ACC112 (cell line): ENCODE measurements at regions not wholly inside any gene's neighbourhood (a gene's known extent, or its start where the extent isn't known, plus 50 kb on each side); places are given as distances from the start of the nearest gene placed in this dataset.

Source experiments
- H2AFZ ChIP-seq: fragments of 200-600 bp; sonication (generic); one replicate; pipeline ENCODE4 v1.6.0; 2017; ENCODE audit warnings: antibody characterized with exemption, low read length; ENCODE audit not compliant: unreplicated experiment
- H3K27ac ChIP-seq: fragments of 200-600 bp; sonication (generic); 2 replicates; pipeline ENCODE4 v1.5.1; 2014; ENCODE audit warnings: low read depth, mild to moderate bottlenecking, antibody characterized with exemption, low read length, moderate library complexity
- H3K27me3 ChIP-seq: fragments of 200-600 bp; sonication (generic); 2 replicates; pipeline ENCODE4 v1.6.1; 2014; ENCODE audit warnings: mild to moderate bottlenecking, antibody characterized with exemption, low read length, moderate library complexity, mixed read lengths; ENCODE audit not compliant: insufficient read depth
- H3K36me3 ChIP-seq: fragments of 200-600 bp; sonication (generic); 2 replicates; pipeline ENCODE4 v1.6.1; 2016; ENCODE audit warnings: mild to moderate bottlenecking, antibody characterized with exemption, low read length, moderate library complexity, mixed read lengths; ENCODE audit not compliant: insufficient read depth
- H3K4me1 ChIP-seq: fragments of 200-600 bp; sonication (generic); one replicate; pipeline ENCODE4 v1.6.1; 2016; ENCODE audit warnings: low read length, mixed read lengths; ENCODE audit not compliant: insufficient read depth, unreplicated experiment, control insufficient read depth
- H3K4me3 ChIP-seq: fragments of 200-600 bp; sonication (generic); 2 replicates; pipeline ENCODE4 v1.5.1; 2014; ENCODE audit warnings: mild to moderate bottlenecking, low read depth, low read length
- H3K79me2 ChIP-seq: fragments of 200-600 bp; sonication (generic); one replicate; pipeline ENCODE4 v1.6.0; 2016; ENCODE audit warnings: low read length; ENCODE audit not compliant: control insufficient read depth, unreplicated experiment, insufficient read depth

- Histone ChIP-seq H2AFZ (no peak overlapping the region), H3K36me3 (no peaks in the 10 kb centered on the region), H3K79me2 (no peaks in the 10 kb centered on the region)
Observed at GRCh38 chr12:76223869-76224268, 124.3 kb downstream of the BBS10 start.

GRCh38 chr12:76220980-76221379 lies 127.2 kb downstream of the BBS10 start:
- Histone ChIP-seq H3K4me3 (no peak overlapping the region), H3K79me2 (no peaks in the 10 kb centered on the region), H2AFZ (peak overlapping the region; percentile 33), H3K36me3 (no peaks in the 10 kb centered on the region), H3K27ac (no peak overlapping the region), H3K27me3 (no peaks in the 10 kb centered on the region), H3K4me1 (peaks cover 11% of the 10 kb centered on the region)

More at GRCh38 chr12:76223869-76224268, 124.3 kb downstream of the BBS10 start:
- H3K4me3 ChIP-seq, result no peak overlapping the region
- peaks cover 23% of the 10 kb centered on the region for H3K4me1 ChIP-seq
- no peaks in the 10 kb centered on the region for H3K27me3 ChIP-seq
- H3K27ac ChIP-seq, result no peak overlapping the region

- H3K27me3 ChIP-seq, result no peaks in the 10 kb centered on the region
- H3K36me3 ChIP-seq, result no peaks in the 10 kb centered on the region
- peaks cover 10% of the 10 kb centered on the region for H3K4me1 ChIP-seq
- no peak overlapping the region for H3K4me3 ChIP-seq
- H3K79me2 ChIP-seq, result no peaks in the 10 kb centered on the region
- no peak overlapping the region for H3K27ac ChIP-seq
- H2AFZ ChIP-seq, result no peak overlapping the region
Observed at GRCh38 chr12:76219806-76220205, 128.4 kb downstream of the BBS10 start.

- peaks cover 4% of the 10 kb centered on the region for H3K4me1 ChIP-seq
- no peaks in the 10 kb centered on the region for H3K36me3 ChIP-seq
- H3K27ac ChIP-seq, result no peak overlapping the region
- H2AFZ ChIP-seq, result no peak overlapping the region
- H3K27me3 ChIP-seq, result no peaks in the 10 kb centered on the region
- H3K4me3 ChIP-seq, result no peak overlapping the region
- no peaks in the 10 kb centered on the region for H3K79me2 ChIP-seq
Observed at GRCh38 chr12:76216585-76217472, 131.4 kb downstream of the BBS10 start.

- H3K27ac ChIP-seq, result no peak overlapping the region
- H3K4me3 ChIP-seq, result no peak overlapping the region
- no peaks in the 10 kb centered on the region for H3K27me3 ChIP-seq
- no peaks in the 10 kb centered on the region for H3K36me3 ChIP-seq
- H3K4me1 ChIP-seq, result no peaks in the 10 kb centered on the region
- no peaks in the 10 kb centered on the region for H3K79me2 ChIP-seq
- H2AFZ ChIP-seq, result no peak overlapping the region
Observed at GRCh38 chr12:76208129-76208528, 123.6 kb upstream of the NAP1L1 start.

GRCh38 chr12:76206677-76207072 lies 122.2 kb upstream of the NAP1L1 start:
- no peaks in the 10 kb centered on the region for H3K36me3 ChIP-seq
- H3K4me3 ChIP-seq, result no peak overlapping the region
- no peak overlapping the region for H3K27ac ChIP-seq
- no peaks in the 10 kb centered on the region for H3K79me2 ChIP-seq
- H2AFZ ChIP-seq, result no peak overlapping the region
- peaks cover 5% of the 10 kb centered on the region for H3K4me1 ChIP-seq
- no peaks in the 10 kb centered on the region for H3K27me3 ChIP-seq

GRCh38 chr12:76206039-76206676 lies 121.7 kb upstream of the NAP1L1 start:
- Histone ChIP-seq H3K36me3 (no peaks in the 10 kb centered on the region), H3K27ac (no peak overlapping the region), H3K79me2 (no peaks in the 10 kb centered on the region), H3K27me3 (no peaks in the 10 kb centered on the region), H2AFZ (no peak overlapping the region), H3K4me1 (peaks cover 10% of the 10 kb centered on the region), H3K4me3 (no peak overlapping the region)

- Histone ChIP-seq H3K27me3 (no peaks in the 10 kb centered on the region), H3K4me1 (peaks cover 11% of the 10 kb centered on the region)
Observed at GRCh38 chr12:76202621-76203020, 118.1 kb upstream of the NAP1L1 start.

GRCh38 chr12:76201758-76202157 lies 117.3 kb upstream of the NAP1L1 start:
- Histone ChIP-seq H2AFZ (peak overlapping the region; percentile 30), H3K27me3 (no peaks in the 10 kb centered on the region), H3K36me3 (no peaks in the 10 kb centered on the region), H3K4me3 (no peak overlapping the region), H3K27ac (no peak overlapping the region), H3K4me1 (peaks cover 11% of the 10 kb centered on the region), H3K79me2 (no peaks in the 10 kb centered on the region)

More at GRCh38 chr12:76202621-76203020, 118.1 kb upstream of the NAP1L1 start:
- Histone ChIP-seq H3K36me3 (no peaks in the 10 kb centered on the region), H3K27ac (no peak overlapping the region), H3K4me3 (no peak overlapping the region), H2AFZ (no peak overlapping the region), H3K79me2 (no peaks in the 10 kb centered on the region)

- Histone ChIP-seq H2AFZ (peak overlapping the region; percentile 30), H3K4me1 (peaks cover 11% of the 10 kb centered on the region), H3K79me2 (no peaks in the 10 kb centered on the region), H3K4me3 (peak overlapping the region; percentile 19; the same call in 1 of the 2 replicates), H3K27me3 (no peaks in the 10 kb centered on the region), H3K36me3 (no peaks in the 10 kb centered on the region), H3K27ac (no peak overlapping the region)
Observed at GRCh38 chr12:76201316-76201715, 116.8 kb upstream of the NAP1L1 start.

- Histone ChIP-seq H3K27me3 (no peaks in the 10 kb centered on the region), H3K36me3 (no peaks in the 10 kb centered on the region), H3K27ac (peak overlapping the region; percentile 42; the same call in 1 of the 2 replicates), H3K79me2 (no peaks in the 10 kb centered on the region), H3K4me1 (peaks cover 11% of the 10 kb centered on the region), H3K4me3 (no peak overlapping the region), H2AFZ (no peak overlapping the region)
Observed at GRCh38 chr12:76199808-76200207, 115.3 kb upstream of the NAP1L1 start.
